Loucy (cell line): ENCODE measurements at regions not wholly inside any gene's neighbourhood (a gene's known extent, or its start where the extent isn't known, plus 50 kb on each side); places are given as distances from the start of the nearest gene placed in this dataset.

Experiments used
- H2AFZ ChIP-seq: fragments of 200-600 bp; sonication (generic); 2 replicates; pipeline ENCODE4 v1.6.0; 2016; ENCODE audit warnings: antibody characterized with exemption, mild to moderate bottlenecking, low read length, moderate library complexity
- H3F3A ChIP-seq: fragments of 200-600 bp; 2 replicates; pipeline ENCODE4 v1.6.0; 2016; ENCODE audit warnings: antibody characterized with exemption, low read depth, mild to moderate bottlenecking
- H3K27me3 ChIP-seq: fragments of 200-600 bp; sonication (generic); 2 replicates; pipeline ENCODE4 v1.6.1; 2014; ENCODE audit warnings: low read length, mild to moderate bottlenecking; ENCODE audit not compliant: insufficient read depth, poor library complexity, severe bottlenecking
- H3K36me3 ChIP-seq: fragments of 200-600 bp; sonication (generic); 2 replicates; pipeline ENCODE4 v1.6.1; 2016; ENCODE audit warnings: low read length; ENCODE audit not compliant: insufficient read depth
- H3K4me1 ChIP-seq: fragments of 200-600 bp; sonication (generic); 2 replicates; pipeline ENCODE4 v1.5.1; 2014; ENCODE audit warnings: low read length, mild to moderate bottlenecking; ENCODE audit not compliant: insufficient read depth, poor library complexity, severe bottlenecking
- H3K4me2 ChIP-seq: fragments of 200-600 bp; sonication (generic); 2 replicates; pipeline ENCODE4 v1.6.0; 2014; ENCODE audit warnings: antibody characterized with exemption, low read length, low read depth, mild to moderate bottlenecking; ENCODE audit not compliant: poor library complexity, severe bottlenecking
- H3K4me3 ChIP-seq: fragments of 200-600 bp; sonication (generic); 2 replicates; pipeline ENCODE4 v1.5.1; 2014; ENCODE audit warnings: low read length, mild to moderate bottlenecking, mixed read lengths; ENCODE audit not compliant: poor library complexity, severe bottlenecking
- H3K79me2 ChIP-seq: fragments of 200-600 bp; sonication (generic); 2 replicates; pipeline ENCODE4 v1.6.1; 2014; ENCODE audit warnings: low read length; ENCODE audit not compliant: insufficient read depth
- H3K9ac ChIP-seq: fragments of 200-600 bp; sonication (generic); 2 replicates; pipeline ENCODE4 v1.6.0; 2014; ENCODE audit warnings: mild to moderate bottlenecking, low read depth, low read length, moderate library complexity; ENCODE audit not compliant: poor library complexity, severe bottlenecking
- H3K9me2 ChIP-seq: fragments of 200-600 bp; sonication (generic); replicated peaks from 2 replicates; pipeline ENCODE4 v1.6.1; 2016; ENCODE audit warnings: low read depth, low read length, mixed read lengths
- H3K9me3 ChIP-seq: fragments of 200-600 bp; sonication (generic); 2 replicates; pipeline ENCODE4 v1.6.1; 2014; ENCODE audit warnings: mild to moderate bottlenecking, antibody characterized with exemption, low read length, low read depth; ENCODE audit not compliant: insufficient read depth
- H4K20me1 ChIP-seq: fragments of 200-600 bp; sonication (generic); 2 replicates; pipeline ENCODE4 v1.6.0; 2014; ENCODE audit warnings: antibody characterized with exemption, low read length, mild to moderate bottlenecking; ENCODE audit not compliant: insufficient read depth, poor library complexity, severe bottlenecking
- CTCF ChIP-seq: fragments of 200-600 bp; sonication (generic); conservative IDR thresholded peaks from 2 replicates; pipeline ENCODE4 v1.5.1; 2014; ENCODE audit warnings: mild to moderate bottlenecking, antibody characterized with exemption, low read length
- EZH2phosphoT487 ChIP-seq: fragments of 200-600 bp; IDR thresholded peaks from 2 replicates; pipeline ENCODE4 v1.6.1; 2018; ENCODE audit warnings: antibody characterized with exemption, mild to moderate bottlenecking, moderate library complexity, borderline replicate concordance

DNA sequence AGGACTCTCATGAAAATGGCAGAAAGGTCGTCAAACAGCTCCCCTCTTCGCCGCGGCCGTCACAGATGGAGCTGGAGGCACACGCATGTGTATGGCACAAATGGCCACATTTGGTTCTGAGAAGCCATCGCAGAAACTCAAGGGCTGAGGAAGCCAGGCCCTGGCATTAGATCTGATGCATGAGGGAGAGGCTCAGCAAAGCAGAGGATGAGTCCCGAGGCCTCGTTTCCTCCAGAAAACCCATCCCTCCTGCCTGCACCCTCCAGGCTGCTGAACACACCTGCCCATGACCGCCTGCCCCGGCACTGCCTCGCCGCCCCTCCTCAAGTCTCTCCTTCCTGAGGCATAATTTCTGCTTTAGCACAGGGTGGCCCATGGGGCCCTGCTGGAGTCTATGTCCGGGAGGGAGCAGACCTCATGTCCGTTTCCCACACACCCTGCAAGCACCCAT lies 240.3 kb downstream of the DLL1 start:
- Histone ChIP-seq H3K36me3 (no peaks in the 10 kb centered on the region), H3K4me3 (no peak overlapping the region), H3K9me2 (no peaks in the 10 kb centered on the region), H3K9ac (no peak overlapping the region), H3F3A (no peaks in the 10 kb centered on the region), H4K20me1 (no peaks in the 10 kb centered on the region), H3K27me3 (no peaks in the 10 kb centered on the region), H2AFZ (no peak overlapping the region), H3K9me3 (peaks cover 30% of the 10 kb centered on the region; the same call in 1 of the 2 replicates), H3K4me1 (no peaks in the 10 kb centered on the region), H3K79me2 (no peaks in the 10 kb centered on the region), H3K4me2 (no peak overlapping the region)
- TF ChIP-seq EZH2phosphoT487 (no peak), CTCF (no peak)

DNA sequence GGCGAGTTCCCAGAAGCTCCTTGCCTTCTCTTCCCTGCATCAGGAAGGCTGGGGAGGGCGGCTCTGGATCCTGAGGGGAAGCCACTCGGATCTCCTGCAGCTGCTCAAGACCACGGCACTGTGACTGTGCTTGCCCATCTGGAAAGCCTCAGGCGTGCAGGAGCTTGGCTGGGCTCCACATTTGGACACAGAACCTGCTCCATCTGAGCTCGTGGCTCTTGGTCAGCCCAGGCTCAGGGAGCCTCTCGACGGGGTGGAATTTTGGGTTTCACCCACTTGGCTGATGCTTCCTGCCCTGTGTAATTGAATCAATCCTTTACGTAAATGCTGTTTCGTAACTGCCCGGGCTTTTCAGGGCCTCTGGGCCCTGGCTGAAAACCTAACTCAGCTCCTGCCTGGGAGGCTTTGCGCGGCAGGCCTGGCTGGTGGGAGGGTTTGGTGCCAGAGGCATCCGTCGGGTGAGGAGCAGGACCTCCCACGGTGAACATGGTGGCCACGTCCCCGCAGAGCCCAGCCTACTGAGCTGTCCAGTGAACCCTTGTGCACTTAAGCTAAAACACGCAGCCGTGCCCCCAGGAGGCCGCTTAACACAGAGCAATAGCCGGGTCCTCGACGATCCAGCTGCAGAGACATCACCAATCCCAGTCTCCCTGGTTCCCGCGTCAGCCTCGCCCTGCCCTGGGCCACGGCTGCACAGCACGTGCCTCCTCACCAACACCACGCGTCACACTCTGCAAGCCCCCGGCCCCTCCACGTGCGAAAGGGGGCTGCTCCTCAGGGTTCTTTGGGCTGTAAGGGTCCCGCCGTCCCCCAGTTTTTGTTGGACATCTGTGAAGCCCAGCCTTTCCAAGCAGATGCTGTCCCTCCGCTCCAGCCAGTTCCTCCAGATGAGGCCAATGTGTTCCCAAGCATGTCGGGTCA lies 241.0 kb downstream of the DLL1 start:
- no peaks in the 10 kb centered on the region for H3K79me2 ChIP-seq
- H3K36me3 ChIP-seq: no peaks in the 10 kb centered on the region
- no peak overlapping the region for H3K9ac ChIP-seq
- no peak overlapping the region for H3K4me2 ChIP-seq
- no peaks in the 10 kb centered on the region for H4K20me1 ChIP-seq
- no peaks in the 10 kb centered on the region for H3K27me3 ChIP-seq
- no peak overlapping the region for H2AFZ ChIP-seq
- TF ChIP-seq CTCF (no peak), EZH2phosphoT487 (no peak)
- H3K9me3 ChIP-seq: peaks cover 36% of the 10 kb centered on the region; the same call in 1 of the 2 replicates
- no peak overlapping the region for H3K4me3 ChIP-seq
- no peaks in the 10 kb centered on the region for H3K9me2 ChIP-seq
- no peaks in the 10 kb centered on the region for H3F3A ChIP-seq
- H3K4me1 ChIP-seq: no peaks in the 10 kb centered on the region

DNA sequence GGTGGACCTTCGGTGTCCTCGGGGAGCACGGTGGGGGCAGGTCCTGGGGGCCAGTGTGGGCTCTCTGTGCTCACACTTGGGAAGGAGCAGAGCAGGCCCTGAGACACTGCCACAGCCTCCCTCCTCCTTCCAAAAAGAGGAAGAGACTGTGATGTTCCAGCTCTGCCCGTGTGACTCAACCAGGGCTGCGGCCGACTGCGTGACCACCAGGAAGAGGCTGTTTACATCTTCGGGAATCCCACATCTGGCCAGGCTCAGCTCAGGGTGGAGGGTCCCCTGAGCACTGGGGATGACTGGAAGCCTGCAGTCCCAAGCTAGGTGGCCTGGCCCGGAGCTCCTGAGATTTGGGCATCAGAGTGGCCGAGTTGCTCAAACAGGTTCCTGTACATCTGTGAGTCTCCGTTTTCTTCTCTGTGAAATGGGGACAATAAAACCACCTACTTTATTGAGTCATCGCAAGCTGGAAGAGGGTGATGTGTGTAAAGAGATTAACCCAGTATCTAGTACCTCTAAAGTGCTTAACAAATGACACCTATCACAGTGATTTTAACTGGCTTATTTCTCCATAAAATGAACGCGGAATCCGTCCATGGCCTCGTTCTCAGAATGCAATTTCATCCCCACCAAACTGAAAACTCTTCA lies 242.1 kb downstream of the DLL1 start:
- H3K9me2 ChIP-seq: no peaks in the 10 kb centered on the region
- no peak for TF ChIP-seq EZH2phosphoT487
- no peak for TF ChIP-seq CTCF
- no peak overlapping the region for H3K4me3 ChIP-seq
- no peak overlapping the region for H3K9ac ChIP-seq
- no peaks in the 10 kb centered on the region for H3F3A ChIP-seq
- no peak overlapping the region for H3K4me2 ChIP-seq
- H3K36me3 ChIP-seq: no peaks in the 10 kb centered on the region
- no peaks in the 10 kb centered on the region for H3K79me2 ChIP-seq
- H4K20me1 ChIP-seq: no peaks in the 10 kb centered on the region
- H3K9me3 ChIP-seq: peaks cover 45% of the 10 kb centered on the region; the same call in 1 of the 2 replicates
- H2AFZ ChIP-seq: no peak overlapping the region
- no peaks in the 10 kb centered on the region for H3K4me1 ChIP-seq
- no peaks in the 10 kb centered on the region for H3K27me3 ChIP-seq
